HG03565 (cell line): ENCODE measurements at regions not wholly inside any gene's neighbourhood (a gene's known extent, or its start where the extent isn't known, plus 50 kb on each side); places are given as distances from the start of the nearest gene placed in this dataset.
"Not testable (repeated sequence)": the region's sequence is repeated elsewhere in the genome, so short reads cannot be mapped to it uniquely, and the experiment has no call there.

Experiments used
- ATAC-seq: cut with Tn5 transposase; IDR thresholded peaks from one replicate; pipeline ENCODE4 v1.9.1; 2021; ENCODE audit warnings: mild to moderate bottlenecking, moderate library complexity; ENCODE audit not compliant: unreplicated experiment

DNA sequence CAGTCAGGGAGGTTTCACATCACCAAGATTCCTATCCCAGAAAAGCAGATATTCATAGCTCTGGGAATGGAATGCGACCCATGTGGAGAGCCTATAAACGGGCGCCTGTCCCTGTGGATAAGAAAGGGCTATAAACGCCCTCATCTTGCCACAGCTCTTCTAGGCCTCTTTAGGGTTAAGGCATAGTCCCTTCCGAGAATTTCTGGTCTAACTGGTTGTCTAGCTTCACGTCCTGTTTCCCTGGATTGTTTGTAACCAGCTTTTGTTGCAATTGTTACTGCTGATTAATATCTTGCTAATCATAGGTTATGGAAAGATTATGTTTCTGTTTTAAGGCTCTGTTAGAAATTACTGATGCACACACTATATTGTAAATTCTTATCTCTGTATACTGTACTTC, 537.6 kb upstream of the RAG2 start:
- ATAC-seq, result not testable (repeated sequence)

GRCh38 chr11:37134637-37135036, 536.6 kb upstream of the RAG2 start:
- ATAC-seq, result no peak

DNA sequence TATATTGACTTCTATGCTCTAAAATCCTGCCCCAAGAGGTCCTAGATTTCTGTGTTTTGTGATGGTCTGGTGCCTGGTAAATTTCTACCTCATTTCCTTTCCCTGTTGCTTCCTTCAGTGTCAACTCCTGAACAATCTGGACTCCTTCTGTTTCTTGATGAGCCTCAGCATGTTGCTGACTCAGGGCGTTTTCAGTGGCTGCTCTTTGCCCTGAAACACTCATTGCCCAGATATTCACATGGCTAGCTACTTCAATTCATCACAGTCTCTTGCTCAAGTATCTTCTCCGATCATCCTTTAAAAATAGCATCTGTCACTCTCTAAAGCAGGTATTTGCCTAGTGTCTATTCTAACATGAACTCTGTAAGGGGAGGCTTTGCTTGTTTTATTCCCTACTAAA, 526.3 kb upstream of the RAG2 start:
- no peak for ATAC-seq

DNA sequence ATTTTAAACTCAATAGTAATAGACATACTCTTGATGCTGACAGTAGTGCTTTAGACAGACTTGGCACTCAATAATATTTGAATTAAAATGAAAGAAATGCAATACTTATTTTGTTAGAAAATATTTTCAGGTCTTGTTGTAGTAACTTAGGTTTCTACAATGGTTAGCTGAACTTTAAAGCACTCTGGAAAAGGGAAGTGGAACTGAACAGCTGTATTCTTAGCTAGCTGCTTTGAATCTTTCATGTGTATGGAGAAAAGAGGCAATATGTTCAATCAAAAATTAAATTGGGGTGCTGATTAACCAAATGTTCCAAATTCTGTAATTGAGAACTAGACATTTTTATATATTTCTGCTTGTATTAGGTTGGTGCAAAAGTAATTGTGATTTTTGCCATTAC, 517.9 kb upstream of the RAG2 start:
- no peak for ATAC-seq

- no peak for ATAC-seq
Measured at GRCh38 chr11:37110385-37110784, 512.3 kb upstream of the RAG2 start.

- no peak for ATAC-seq
Measured at GRCh38 chr11:37109286-37109585, 511.2 kb upstream of the RAG2 start.

GRCh38 chr11:37108436-37109285, 510.6 kb upstream of the RAG2 start:
- ATAC-seq, result no peak

GRCh38 chr11:37107831-37108230, 509.8 kb upstream of the RAG2 start:
- no peak for ATAC-seq

DNA sequence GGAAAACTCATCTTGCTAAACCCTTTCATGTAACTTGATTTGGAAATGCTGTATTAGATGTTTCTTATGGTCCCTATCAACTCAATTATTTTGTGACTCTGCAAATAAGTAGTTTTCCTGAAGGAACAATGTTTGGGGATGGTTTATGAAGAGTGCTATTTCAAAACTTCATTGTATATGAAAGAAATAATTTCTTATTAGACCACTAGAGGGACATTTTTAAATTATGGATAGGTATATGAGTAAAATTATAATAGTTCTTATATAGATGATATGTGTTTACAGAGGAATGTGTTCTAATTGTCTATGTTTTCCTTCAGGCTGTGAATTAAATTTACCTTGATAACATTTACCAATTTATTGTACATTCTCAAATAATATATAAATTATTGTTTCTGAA, 509.4 kb upstream of the RAG2 start:
- ATAC-seq, result no peak

DNA sequence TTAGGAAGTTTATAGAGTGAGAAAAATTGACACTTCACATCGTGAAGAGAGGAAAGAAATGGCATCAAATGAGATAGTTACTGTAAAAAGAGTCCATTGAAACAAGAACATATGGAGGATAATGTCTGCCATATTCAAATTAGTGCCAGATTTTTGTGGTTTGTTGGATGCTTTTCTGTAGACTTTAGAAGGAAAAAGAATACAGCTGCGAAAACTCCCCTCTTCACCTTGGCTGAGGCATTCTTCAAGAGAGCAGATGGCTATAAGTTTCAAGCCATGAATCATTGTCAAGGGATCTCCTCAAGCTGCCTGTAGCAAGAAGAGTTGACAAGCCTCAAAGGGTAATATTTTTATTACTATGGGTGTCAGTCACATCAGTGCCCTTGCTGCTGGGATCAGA, 507.4 kb upstream of the RAG2 start:
- no peak for ATAC-seq

DNA sequence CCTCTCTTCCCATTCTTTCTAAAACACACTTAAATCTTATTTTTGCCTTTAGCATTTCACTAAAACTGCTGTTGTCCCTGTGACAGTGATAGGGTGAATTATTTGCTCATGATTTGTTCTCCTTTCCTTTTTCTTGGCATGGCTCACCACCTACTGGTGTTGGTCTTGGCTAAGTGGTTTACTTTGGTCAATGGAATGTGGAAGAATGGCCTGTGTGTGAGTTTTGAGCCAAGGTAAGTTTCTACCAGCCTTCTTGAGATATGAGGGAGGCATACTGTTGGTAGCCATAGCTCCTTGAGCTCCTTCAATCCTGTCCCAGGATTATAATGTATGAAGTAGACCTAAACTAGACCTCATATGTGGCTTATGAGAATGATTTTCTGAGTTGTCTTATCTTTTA, 506.3 kb upstream of the RAG2 start:
- ATAC-seq, result no peak

GRCh38 chr11:37100008-37100407, 502.0 kb upstream of the RAG2 start:
- ATAC-seq, result no peak

- no peak for ATAC-seq
Measured at GRCh38 chr11:37092487-37092886, 494.5 kb upstream of the RAG2 start.

- no peak for ATAC-seq
Measured at GRCh38 chr11:37089439-37089838, 491.4 kb upstream of the RAG2 start.

DNA sequence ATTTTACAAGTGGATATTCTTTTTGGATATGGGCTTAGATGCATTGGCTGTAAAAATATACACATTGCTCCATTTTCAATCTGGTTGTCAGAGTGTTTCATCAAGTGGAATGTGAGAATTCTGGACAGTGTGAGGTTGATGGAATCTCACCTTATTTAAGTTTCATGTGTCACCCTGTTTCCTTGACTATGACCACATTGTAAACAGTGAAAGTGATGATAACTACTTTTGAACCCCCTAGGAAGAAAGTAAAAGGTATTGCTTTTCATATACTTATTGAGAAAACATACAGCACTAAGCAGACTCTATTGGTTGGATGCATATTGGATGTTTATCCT, 490.5 kb upstream of the RAG2 start:
- no peak for ATAC-seq

- no peak for ATAC-seq
Measured at GRCh38 chr11:37087650-37088572, 489.9 kb upstream of the RAG2 start.

- ATAC-seq, result no peak
Measured at GRCh38 chr11:37078521-37078920, 480.5 kb upstream of the RAG2 start.

DNA sequence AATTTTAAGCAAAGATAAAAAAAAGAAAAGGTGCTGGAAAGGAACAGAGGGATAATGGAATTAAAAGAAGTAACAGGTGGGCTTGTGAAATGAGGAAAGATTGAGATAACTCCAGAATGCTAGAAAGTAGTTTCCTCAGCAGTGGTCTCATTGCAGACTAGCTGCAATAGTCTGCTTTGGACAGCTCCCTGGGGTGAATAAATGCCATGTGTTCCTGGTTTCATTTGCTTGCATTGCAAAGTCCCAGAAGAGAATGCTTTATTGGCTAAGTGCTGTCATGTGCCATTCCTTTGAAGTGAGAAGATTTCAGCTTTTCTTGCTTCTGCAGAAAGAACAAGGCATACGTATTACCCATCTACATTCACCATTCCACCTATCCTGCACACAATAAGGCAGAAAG, 478.8 kb upstream of the RAG2 start:
- no peak for ATAC-seq

- no peak for ATAC-seq
Measured at GRCh38 chr11:37072538-37073055, 474.6 kb upstream of the RAG2 start.

GRCh38 chr11:37050311-37050710, 452.3 kb upstream of the RAG2 start:
- ATAC-seq, result no peak

DNA sequence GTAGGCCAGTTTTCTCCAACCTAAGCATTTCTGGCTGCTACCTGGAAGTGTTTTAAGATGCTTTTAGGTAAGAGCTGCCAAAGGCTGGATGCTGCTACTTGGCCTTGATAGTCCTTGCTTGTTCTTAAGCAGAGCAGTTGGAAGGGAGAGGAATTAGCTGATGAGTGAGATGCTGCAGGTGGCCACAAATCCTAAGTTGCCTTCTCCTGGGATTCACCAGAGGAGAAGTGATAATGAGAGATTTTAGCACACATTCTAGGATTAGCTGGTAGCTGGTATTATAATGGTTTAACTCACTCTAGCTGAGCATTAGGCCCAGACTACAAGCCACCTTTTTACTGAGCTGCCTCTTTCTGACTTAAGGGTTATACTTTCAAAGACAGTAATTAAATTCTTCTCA, 442.9 kb upstream of the RAG2 start:
- ATAC-seq, result no peak

DNA sequence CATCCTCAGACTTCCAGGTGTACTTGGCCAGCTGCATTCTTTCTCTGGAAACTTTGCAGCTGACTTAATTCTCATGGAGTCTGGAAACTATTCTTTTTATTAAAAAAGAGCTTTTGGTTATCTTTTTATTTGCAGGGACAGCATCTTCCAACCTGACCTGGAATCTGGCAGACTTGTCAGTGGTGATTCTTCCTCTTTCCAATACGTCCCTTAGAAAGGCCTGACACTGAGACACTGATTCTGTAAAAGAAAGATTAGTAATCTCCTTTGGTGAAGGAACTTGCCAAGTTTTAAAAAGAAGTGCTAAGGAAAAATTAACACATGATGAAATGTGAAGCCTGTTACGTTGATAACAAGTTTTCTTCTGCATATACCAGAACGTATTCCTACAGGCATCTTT, 440.9 kb upstream of the RAG2 start:
- no peak for ATAC-seq
